Activated T-helper 9 cell treated with anti-CD3 and anti-CD28 coated beads, Interleukin-2, amount 50 U/mL, for 16 hours (primary cell): ENCODE measurements at regions not wholly inside any gene's neighbourhood (a gene's known extent, or its start where the extent isn't known, plus 50 kb on each side); places are given as distances from the start of the nearest gene placed in this dataset.
"Not testable (repeated sequence)": the region's sequence is repeated elsewhere in the genome, so short reads cannot be mapped to it uniquely, and the experiment has no call there.

Experiments used
- DNase-seq: peaks from one replicate; pipeline ENCODE4 v3.0.0-alpha.2; 2020; ENCODE audit warnings: low read depth

DNA sequence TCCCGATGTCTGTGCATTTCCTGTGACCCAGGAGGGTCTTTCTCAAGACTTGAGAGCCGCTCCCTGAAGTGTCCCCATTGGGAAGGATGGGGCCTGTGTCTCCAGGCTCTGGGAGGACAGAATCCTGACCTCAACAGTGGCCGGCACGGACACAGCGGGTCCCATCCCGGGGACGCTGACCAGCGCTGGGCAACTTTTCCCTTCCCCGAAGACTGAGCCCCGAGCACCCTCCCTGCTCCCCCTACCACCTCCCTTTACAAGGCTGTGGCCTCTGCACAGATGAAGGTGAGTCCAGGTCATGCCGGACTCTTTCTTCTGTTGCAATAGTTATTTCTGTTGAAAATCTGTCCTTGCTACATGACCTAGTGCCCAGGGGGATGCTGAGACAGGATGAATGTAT lies 135.7 kb downstream of the TMEM121 start:
- not testable (repeated sequence) for DNase-seq

GRCh38 chr14:105662592-105662991 lies 136.2 kb downstream of the TMEM121 start:
- not testable (repeated sequence) for DNase-seq

DNA sequence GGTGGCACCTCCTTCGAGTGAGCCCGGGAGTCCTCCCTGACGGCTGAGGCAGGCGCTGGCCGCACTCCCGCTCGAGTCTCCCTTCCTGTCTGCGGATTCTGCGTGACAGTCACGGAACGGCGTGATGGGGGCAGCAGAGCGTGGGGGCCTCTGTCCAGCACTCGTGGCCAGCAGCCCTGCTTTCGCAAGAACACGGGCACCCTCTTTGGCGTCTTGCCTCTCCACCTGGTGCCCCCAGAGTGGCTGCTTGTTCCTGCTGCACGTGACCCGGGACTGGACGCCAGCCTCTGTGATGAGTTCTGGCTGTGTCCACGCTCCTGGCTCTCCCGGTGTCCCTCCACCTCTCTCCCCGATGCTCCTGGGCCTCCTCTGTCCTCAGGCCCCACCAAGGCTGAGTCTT lies 136.9 kb downstream of the TMEM121 start:
- DNase-seq = not testable (repeated sequence)

DNA sequence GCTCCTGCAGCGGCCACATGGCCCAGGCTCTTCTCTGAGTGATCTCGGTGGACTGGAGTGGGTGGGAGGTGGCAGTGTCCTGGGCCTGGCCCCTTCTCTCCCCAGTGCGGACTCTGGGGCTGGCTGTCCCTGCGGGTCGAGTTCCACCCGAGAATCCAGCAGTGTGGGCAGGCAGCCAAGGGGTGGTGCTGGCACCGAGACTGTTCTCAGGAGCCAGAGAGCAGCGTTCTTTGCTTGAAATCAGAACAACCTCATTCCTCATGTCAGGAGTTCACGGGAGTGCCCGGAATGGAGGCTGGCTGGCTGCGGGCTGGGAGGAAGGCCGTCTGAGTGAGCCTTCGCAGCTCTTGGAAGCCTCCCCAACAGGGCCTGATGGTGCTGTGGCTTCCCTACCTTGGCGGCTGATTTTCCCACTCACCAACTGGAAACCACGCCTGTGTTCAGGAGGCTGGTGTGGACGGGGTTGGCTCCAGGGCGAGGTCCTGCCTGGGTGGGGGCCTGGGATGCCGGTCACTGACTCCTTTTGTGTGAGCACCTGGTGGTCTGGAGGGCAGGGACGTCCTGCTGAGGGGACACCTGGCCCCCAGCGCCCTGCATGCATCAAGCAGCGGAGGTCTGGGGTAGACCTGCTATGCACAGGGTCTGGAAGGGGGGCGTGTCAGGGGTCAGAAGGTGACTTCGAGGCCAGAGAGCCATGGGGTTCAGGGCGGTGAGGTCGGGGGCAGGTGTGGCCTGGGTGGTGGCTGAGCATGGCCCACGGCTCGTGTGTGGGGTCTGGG lies 137.6 kb downstream of the TMEM121 start:
- not testable (repeated sequence) for DNase-seq

GRCh38 chr14:105664691-105665090 lies 138.3 kb downstream of the TMEM121 start:
- no peak for DNase-seq

GRCh38 chr14:105665247-105665950 lies 139.0 kb downstream of the TMEM121 start:
- no peak for DNase-seq

DNA sequence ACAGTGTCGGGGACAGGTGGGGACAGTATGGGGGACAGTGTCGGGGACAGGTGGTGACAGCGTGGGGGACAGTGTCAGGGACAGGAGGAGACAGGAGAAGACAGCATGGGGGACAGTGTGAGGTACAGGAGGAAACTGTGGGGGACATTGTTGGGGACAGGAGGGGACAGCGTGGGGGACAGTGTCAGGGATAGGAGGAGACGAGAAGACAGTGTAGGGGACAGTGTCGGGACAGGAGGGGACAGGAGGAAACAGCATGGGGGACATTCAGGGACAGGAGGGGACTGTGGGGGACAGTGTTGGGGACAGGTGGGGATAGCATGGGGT lies 139.5 kb downstream of the TMEM121 start:
- DNase-seq = no peak

- no peak for DNase-seq
These were observed 140.0 kb downstream of the TMEM121 start for GRCh38 chr14:105666420-105666819.

GRCh38 chr14:105666991-105667662 lies 140.7 kb downstream of the TMEM121 start:
- DNase-seq = not testable (repeated sequence)

DNA sequence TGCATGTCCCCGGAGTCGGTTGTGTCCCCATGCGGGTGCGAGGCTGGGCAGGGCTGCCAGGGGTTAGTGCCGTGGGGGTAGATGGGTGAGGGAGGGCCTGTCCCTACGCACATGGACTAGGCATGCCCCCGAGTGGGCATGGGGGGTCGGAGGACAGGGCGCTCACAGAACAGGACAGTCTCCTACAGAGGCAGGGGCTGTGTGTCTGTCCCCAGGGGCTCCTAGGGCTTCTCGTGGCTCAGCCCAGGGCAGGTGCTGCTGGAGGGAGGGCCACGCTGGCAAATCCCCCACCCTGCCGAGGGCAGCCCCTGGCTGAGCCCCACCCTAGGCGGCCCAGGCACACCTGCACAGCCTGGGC lies 141.3 kb downstream of the TMEM121 start:
- DNase-seq = not testable (repeated sequence)

- DNase-seq = not testable (repeated sequence)
These were observed 141.6 kb downstream of the TMEM121 start for GRCh38 chr14:105668021-105668420.

GRCh38 chr14:105668471-105669230 lies 142.3 kb downstream of the TMEM121 start:
- DNase-seq = not testable (repeated sequence)

GRCh38 chr14:105669231-105669610 lies 142.8 kb downstream of the TMEM121 start:
- DNase-seq = not testable (repeated sequence)

GRCh38 chr14:105669646-105670045 lies 143.3 kb downstream of the TMEM121 start:
- DNase-seq = not testable (repeated sequence)

GRCh38 chr14:105672450-105673200 lies 146.2 kb downstream of the TMEM121 start:
- DNase-seq = not testable (repeated sequence)

- not testable (repeated sequence) for DNase-seq
These were observed 149.1 kb downstream of the TMEM121 start for GRCh38 chr14:105675433-105675832.

DNA sequence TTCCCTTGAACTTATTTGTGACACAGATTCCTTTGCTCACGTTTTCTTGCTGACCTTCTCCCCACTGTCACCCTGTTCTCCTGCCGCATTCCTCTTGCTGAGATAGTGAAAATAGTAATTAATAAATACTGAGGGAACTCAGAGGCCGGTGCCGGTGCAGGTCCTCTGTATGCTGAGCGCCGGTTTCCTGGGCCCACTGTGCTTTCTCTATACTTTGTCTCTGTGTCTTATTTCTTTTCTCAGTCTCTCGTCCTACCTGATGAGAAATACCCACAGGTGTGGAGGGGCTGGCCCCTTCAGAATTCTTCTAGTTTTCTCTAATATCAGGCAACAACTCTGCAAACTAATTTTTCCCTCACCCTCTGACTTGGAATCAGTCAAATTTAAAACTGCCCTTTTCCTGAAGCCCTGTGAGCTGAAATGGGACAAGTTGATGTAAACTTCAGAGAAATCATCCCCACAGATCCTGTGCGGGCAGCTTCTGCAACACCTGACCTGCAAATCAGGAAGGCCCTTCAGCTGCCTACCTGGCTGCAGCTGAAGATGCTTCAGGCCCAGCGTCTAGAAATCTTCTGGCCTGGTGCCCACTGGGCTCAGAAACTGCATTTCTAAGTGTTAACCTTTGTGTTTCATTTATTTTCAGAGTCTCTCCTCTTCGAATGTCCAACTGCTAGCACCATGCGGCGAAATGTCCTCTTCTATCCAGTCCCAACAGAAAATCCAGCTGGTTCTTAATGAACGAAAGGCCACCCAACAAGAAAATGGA lies 149.7 kb downstream of the TMEM121 start:
- DNase-seq = not testable (repeated sequence)

DNA sequence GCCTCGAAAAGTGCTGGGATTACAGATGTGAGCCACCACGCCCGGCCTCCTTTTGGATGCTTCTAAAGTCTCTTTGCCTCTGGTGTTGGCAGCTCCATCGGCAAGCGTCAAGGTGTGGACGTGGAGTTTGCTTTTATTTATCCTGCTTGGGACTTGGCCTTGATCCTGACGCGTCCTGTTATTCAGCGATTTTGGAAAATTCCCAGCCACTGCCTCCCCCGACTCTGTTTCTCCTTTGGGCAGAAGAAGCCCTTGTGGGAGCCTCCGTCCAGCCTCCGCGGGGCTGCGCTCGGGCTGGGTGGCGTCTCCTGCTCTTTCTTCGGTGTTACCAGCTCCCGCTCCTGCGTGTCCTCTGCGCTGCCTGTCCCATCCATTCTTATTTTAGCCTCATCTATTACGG lies 151.7 kb downstream of the TMEM121 start:
- DNase-seq = not testable (repeated sequence)

- DNase-seq = not testable (repeated sequence)
These were observed 152.9 kb downstream of the TMEM121 start for GRCh38 chr14:105678996-105679958.
